GM12878 (cell line): ENCODE measurements at regions not wholly inside any gene's neighbourhood (a gene's known extent, or its start where the extent isn't known, plus 50 kb on each side); places are given as distances from the start of the nearest gene placed in this dataset.

Experiments
- ATAC-seq: fragments of 200-7000 bp; cut with Tn5 transposase; 3 replicates; pipeline ENCODE4 v1.9.1; 2020; ENCODE audit warnings: mild to moderate bottlenecking, moderate library complexity
- BruUV-seq: library from RNA; stranded (reverse); fragments of 400-500 nt; replicated peaks from 2 replicates; lab custom pipeline; 2021; lab: Mats Ljungman, UMichigan
- CTCF ChIA-PET: fragments of 300-600 bp; sonication (Branson Sonifier 250); formaldehyde crosslinking; extraction: SDS; loops from one replicate; lab custom pipeline; 2021; ENCODE audit warnings: inconsistent platforms; lab: Yijun Ruan, JAX
- POLR2A ChIA-PET: fragments of 350-600 bp; formaldehyde crosslinking; extraction: SDS; loops from one replicate; lab custom pipeline; 2021; ENCODE audit warnings: inconsistent platforms; lab: Charles Lee
- RAD21 ChIA-PET: fragments of 300-600 bp; sonication (Branson Sonifier 250); formaldehyde crosslinking; loops from one replicate; lab custom pipeline; 2023; ENCODE audit warnings: antibody characterized with exemption; ENCODE audit not compliant: unreplicated experiment; lab: Charles Lee
- SMC1A ChIA-PET: fragments of 300-600 bp; sonication (Branson Sonifier 250); formaldehyde crosslinking; loops from one replicate; lab custom pipeline; 2023; ENCODE audit not compliant: unreplicated experiment, uncharacterized antibody; lab: Charles Lee
- DNase-seq: peaks from one replicate; pipeline ENCODE4 v3.0.0-alpha.2; 2011; ENCODE audit warnings: low read depth, low spot score
- FAIRE-seq: peaks from 3 replicates; lab custom pipeline; 2011; peaks lifted over from hg19 to GRCh38; lab: Jason Lieb, UNC
- H2AFZ ChIP-seq: 2 replicates; pipeline ENCODE4 v1.6.0; 2011; ENCODE audit warnings: low read depth, low read length, control low read depth; ENCODE audit not compliant: control insufficient read depth
- H3K27ac ChIP-seq: 2 replicates; pipeline ENCODE4 v1.5.1; 2011; ENCODE audit warnings: control low read depth; ENCODE audit not compliant: control insufficient read depth, insufficient read depth
- H3K27me3 ChIP-seq, 2 experiments: replicated peaks in 1 of 2; 2 replicates each; pipeline versions ENCODE4 v1.6.0 to v1.6.1; 2011; ENCODE audit warnings: low read length in 1 of 2; ENCODE audit not compliant: control insufficient read depth in 2 of 2, insufficient read depth in 2 of 2
- H3K36me3 ChIP-seq, 2 experiments: 2 replicates each; pipeline ENCODE4 v1.5.1; 2011; ENCODE audit warnings: low read length in 1 of 2; ENCODE audit not compliant: control insufficient read depth in 2 of 2, insufficient read depth in 2 of 2
- H3K4me1 ChIP-seq: 2 replicates; pipeline ENCODE4 v1.6.1; 2011; ENCODE audit warnings: mild to moderate bottlenecking, low read length, moderate library complexity, mixed read lengths; ENCODE audit not compliant: control insufficient read depth, insufficient read depth
- H3K4me2 ChIP-seq: 2 replicates; pipeline ENCODE4 v1.6.0; 2011; ENCODE audit warnings: control low read depth; ENCODE audit not compliant: control insufficient read depth, insufficient read depth
- H3K4me3 ChIP-seq: fragments of 200-600 bp; sonication (generic); 2 replicates; pipeline ENCODE4 v1.5.1; 2016
- H3K79me2 ChIP-seq: 2 replicates; pipeline ENCODE4 v1.6.0; 2011; ENCODE audit warnings: low read length; ENCODE audit not compliant: control insufficient read depth, insufficient read depth
- H3K9ac ChIP-seq: 2 replicates; pipeline ENCODE4 v1.8.0; 2011; ENCODE audit warnings: low read length, control low read depth, mixed read lengths; ENCODE audit not compliant: control insufficient read depth, insufficient read depth
- H3K9me3 ChIP-seq: replicated peaks from 3 replicates; pipeline ENCODE4 v1.5.1; 2011; ENCODE audit warnings: mild to moderate bottlenecking, low read length; ENCODE audit not compliant: control insufficient read depth, insufficient read depth
- H4K20me1 ChIP-seq: 2 replicates; pipeline ENCODE4 v1.6.0; 2011; ENCODE audit not compliant: control insufficient read depth, insufficient read depth
- E2F4 ChIP-seq: IDR thresholded peaks from 2 replicates; pipeline ENCODE4 v1.6.1; 2012; ENCODE audit warnings: low read depth, low read length, improper control_type of control experiment
- EGR1 ChIP-seq, 2 experiments: IDR thresholded peaks; 1 replicate in 1 of 2; 2 replicates in 1 of 2; pipeline ENCODE4 v1.6.1; 2011 to 2012; ENCODE audit warnings: low read depth in 2 of 2, low read length in 2 of 2, borderline replicate concordance in 1 of 2, mild to moderate bottlenecking in 1 of 2, moderate library complexity in 1 of 2
- ETV6 ChIP-seq, 2 experiments: fragments of 450-650 bp in 1 of 2; IDR thresholded peaks in 1 of 2; conservative IDR thresholded peaks in 1 of 2; 2 replicates each; pipeline ENCODE4 v1.6.1; 2014; ENCODE audit warnings: antibody characterized with exemption in 1 of 2, borderline replicate concordance in 1 of 2, low read depth in 1 of 2, mild to moderate bottlenecking in 1 of 2, moderate library complexity in 1 of 2
- LARP7 ChIP-seq: fragments of 450-650 bp; IDR thresholded peaks from 2 replicates; pipeline ENCODE4 v1.6.1; 2017; ENCODE audit warnings: mild to moderate bottlenecking
- NFXL1 ChIP-seq: fragments of 450-650 bp; IDR thresholded peaks from 2 replicates; pipeline ENCODE4 v1.6.1; 2017; ENCODE audit warnings: antibody characterized with exemption, mild to moderate bottlenecking, borderline replicate concordance
- POLR2AphosphoS2 ChIP-seq: IDR thresholded peaks from 2 replicates; pipeline ENCODE4 v1.6.1; 2011; ENCODE audit warnings: low read depth, mild to moderate bottlenecking, low read length, improper control_type of control experiment, moderate library complexity
- RAD51 ChIP-seq: fragments of 450-650 bp; IDR thresholded peaks from 2 replicates; pipeline ENCODE4 v1.6.1; 2016; ENCODE audit warnings: moderate library complexity, mild to moderate bottlenecking, inconsistent platforms
- RELA ChIP-seq: fragments of 450-650 bp; IDR thresholded peaks from 2 replicates; pipeline ENCODE4 v1.8.0; 2014; ENCODE audit warnings: borderline replicate concordance; ENCODE audit not compliant: partially characterized antibody
- SUZ12 ChIP-seq: fragments of 200-600 bp; sonication (generic); IDR thresholded peaks from one replicate; pipeline ENCODE4 v1.6.1; 2018; ENCODE audit warnings: antibody characterized with exemption, mild to moderate bottlenecking; ENCODE audit not compliant: unreplicated experiment
- TCF12 ChIP-seq: IDR thresholded peaks from 2 replicates; pipeline ENCODE4 v1.6.1; 2011; ENCODE audit warnings: low read depth, mild to moderate bottlenecking, low read length
- WRNIP1 ChIP-seq: IDR thresholded peaks from 2 replicates; pipeline ENCODE4 v1.6.1; 2011; ENCODE audit warnings: low read depth, low read length, improper control_type of control experiment, borderline replicate concordance
- ZBTB33 ChIP-seq: fragments of 450-650 bp; IDR thresholded peaks from 2 replicates; pipeline ENCODE4 v1.6.1; 2017; ENCODE audit warnings: mild to moderate bottlenecking
- ZNF217 ChIP-seq: fragments of 450-650 bp; IDR thresholded peaks from 2 replicates; pipeline ENCODE4 v1.6.1; 2017; ENCODE audit warnings: antibody characterized with exemption, mild to moderate bottlenecking
- WGBS: methylation state at CpG from one replicate; pipeline ENCODE4 v1.1.6; 2016; ENCODE audit warnings: low lambda C conversion rate; ENCODE audit not compliant: insufficient replicate concordance, insufficient coverage; ENCODE audit errors: missing lambda C conversion rate; 5-methylcytosine and 5-hydroxymethylcytosine counted together
- in situ Hi-C: fragments of 300-500 bp; cut with MboI; formaldehyde crosslinking; loops from 9 replicates; pipeline ENCODE4 v1.14.3; 2018; ENCODE audit warnings: mixed read lengths
- intact Hi-C: fragments of 100-400 bp; cut with micrococcal nuclease; formaldehyde crosslinking; loops from one replicate; pipeline ENCODE4 v1.14.2; 2022; ENCODE audit not compliant: unreplicated experiment

DNA sequence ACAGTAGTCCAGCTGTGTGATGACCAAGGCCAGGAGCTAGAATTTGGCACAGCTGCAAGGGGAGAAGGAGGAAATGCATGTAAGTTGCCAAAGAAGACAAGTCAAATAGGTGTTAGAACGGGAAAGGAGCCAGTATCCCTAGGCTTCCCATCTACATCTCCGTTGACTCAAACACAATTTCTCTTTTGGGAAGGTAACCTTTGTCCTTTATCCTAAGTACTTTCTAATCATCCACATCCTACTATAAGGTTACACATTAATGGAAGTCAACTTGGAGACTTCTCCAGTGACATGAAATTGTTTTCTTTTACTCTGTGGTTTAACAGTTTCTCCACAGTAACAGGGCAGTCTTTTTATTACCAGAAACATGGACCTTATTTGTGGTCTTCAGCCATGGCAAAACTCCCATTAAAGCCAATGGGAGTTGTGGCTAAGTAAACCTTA is 620.0 kb downstream of the ANKRD50 start (continued):
- TF ChIP-seq POLR2AphosphoS2: no peak
- no peak for TF ChIP-seq E2F4

- BruUV-seq: no TSS peak
- H3K36me3 ChIP-seq: no peaks in the 10 kb centered on the region
- in situ Hi-C loops (no loop called here), intact Hi-C loops (no loop called here)
- 0% methylated on average over 3 of the region's 3 CpGs for WGBS
- no peak for DNase-seq
- no peak overlapping the region for H3K9ac ChIP-seq
- ChIA-PET POLR2A (no interaction called here), RAD21 (no interaction called here), CTCF (no interaction called here), SMC1A (no interaction called here)
- no peak for FAIRE-seq
- H3K4me3 ChIP-seq: no peak overlapping the region
- H3K79me2 ChIP-seq: no peaks in the 10 kb centered on the region
- no peaks in the 10 kb centered on the region for H4K20me1 ChIP-seq
- TF ChIP-seq LARP7: no peak
- no peak for TF ChIP-seq ZNF217
- no peak for TF ChIP-seq TCF12
- H3K4me1 ChIP-seq: no peaks in the 10 kb centered on the region
- H3K9me3 ChIP-seq: no peaks in the 10 kb centered on the region
- H3K27ac ChIP-seq: no peak overlapping the region
- H3K27me3 ChIP-seq: no peaks in the 10 kb centered on the region
- no peak overlapping the region for H2AFZ ChIP-seq
- no peak overlapping the region for H3K4me2 ChIP-seq
- ATAC-seq: no peak
Observed at GRCh38 chr4:124095621-124096020, 616.9 kb downstream of the ANKRD50 start.

DNA sequence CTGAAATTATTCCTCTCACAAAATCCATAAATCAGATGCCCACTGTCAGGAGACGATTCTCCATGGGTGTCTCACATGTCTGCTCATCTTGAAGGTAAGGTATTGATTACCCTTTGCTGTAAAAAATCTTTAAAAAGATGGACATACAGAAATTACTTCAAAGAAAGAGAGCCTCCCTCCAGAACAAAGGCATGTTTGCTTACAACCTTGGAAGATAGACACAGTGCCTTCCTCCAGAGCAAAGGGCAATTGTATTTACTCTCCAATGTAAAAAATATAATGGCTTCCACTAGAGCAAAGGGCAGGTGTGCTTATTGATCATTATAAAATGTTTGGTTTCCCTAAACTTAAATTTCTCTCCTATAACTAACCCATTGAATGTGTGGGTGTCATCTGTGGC is 616.2 kb downstream of the ANKRD50 start:
- no peaks in the 10 kb centered on the region for H3K27me3 ChIP-seq
- no TSS peak for BruUV-seq
- CTCF ChIA-PET: no interaction called here
- no peaks in the 10 kb centered on the region for H3K9me3 ChIP-seq
- SMC1A ChIA-PET: no interaction called here
- DNase-seq: no peak
- RAD21 ChIA-PET: no interaction called here
- no peaks in the 10 kb centered on the region for H3K4me1 ChIP-seq
- no peak overlapping the region for H2AFZ ChIP-seq
- intact Hi-C loops: no loop called here
- POLR2A ChIA-PET: no interaction called here
- no peak overlapping the region for H3K4me2 ChIP-seq
- no peak for FAIRE-seq
- no peak overlapping the region for H3K9ac ChIP-seq
- no peaks in the 10 kb centered on the region for H3K36me3 ChIP-seq
- no peak overlapping the region for H3K4me3 ChIP-seq
- no peak for ATAC-seq
- no peaks in the 10 kb centered on the region for H4K20me1 ChIP-seq
- 0% methylated on average over 1 of the region's 1 CpG for WGBS
- no peak overlapping the region for H3K27ac ChIP-seq
- in situ Hi-C loops: no loop called here
- H3K79me2 ChIP-seq: no peaks in the 10 kb centered on the region
- TF ChIP-seq NFXL1: no peak
- TF ChIP-seq RAD51: no peak
- no peak for TF ChIP-seq WRNIP1
- TF ChIP-seq ETV6 (conservative IDR thresholded peaks at IDR 0.05 in 1 of 2, IDR thresholded peaks at IDR 0.05 in 1 of 2; ENCODE audit: borderline replicate concordance in 1 of 2, low read depth in 1 of 2): no peak
- no peak for TF ChIP-seq SUZ12
- no peak for TF ChIP-seq RELA
- no peak for TF ChIP-seq EGR1 (IDR thresholded peaks at IDR 0.05; ENCODE audit: borderline replicate concordance in 1 of 2, low read depth in 2 of 2, low read length in 2 of 2)
- no peak for TF ChIP-seq ZBTB33
